Ishikawa (cell line): ENCODE measurements at regions not wholly inside any gene's neighbourhood (a gene's known extent, or its start where the extent isn't known, plus 50 kb on each side); places are given as distances from the start of the nearest gene placed in this dataset.

Source experiments
- CEBPB ChIP-seq: IDR thresholded peaks from 2 replicates; pipeline ENCODE4 v1.6.1; 2012
- CREB1 ChIP-seq: IDR thresholded peaks from 2 replicates; pipeline ENCODE4 v1.6.1; 2012; ENCODE audit warnings: low read depth
- EGR1 ChIP-seq: IDR thresholded peaks from 2 replicates; pipeline ENCODE4 v1.6.1; 2012
- EP300 ChIP-seq: IDR thresholded peaks from 2 replicates; pipeline ENCODE4 v1.6.1; 2012; ENCODE audit warnings: borderline replicate concordance
- FOXM1 ChIP-seq: IDR thresholded peaks from 2 replicates; pipeline ENCODE4 v1.6.1; 2012; ENCODE audit warnings: low read depth, borderline replicate concordance
- MAX ChIP-seq: IDR thresholded peaks from 2 replicates; pipeline ENCODE4 v1.6.1; 2012
- RAD21 ChIP-seq: IDR thresholded peaks from 2 replicates; pipeline ENCODE4 v1.6.1; 2012; ENCODE audit warnings: low read depth
- TAF1 ChIP-seq: IDR thresholded peaks from 2 replicates; pipeline ENCODE4 v1.6.1; 2012; ENCODE audit warnings: low read depth, mild to moderate bottlenecking
- TCF12 ChIP-seq: IDR thresholded peaks from 2 replicates; pipeline ENCODE4 v1.6.1; 2012; ENCODE audit warnings: low read depth
- TEAD4 ChIP-seq: IDR thresholded peaks from 2 replicates; pipeline ENCODE4 v1.6.1; 2012
- USF1 ChIP-seq: IDR thresholded peaks from 2 replicates; pipeline ENCODE4 v1.6.1; 2012
- YY1 ChIP-seq: IDR thresholded peaks from 2 replicates; pipeline ENCODE4 v1.6.1; 2012; ENCODE audit warnings: low read depth
- ZBTB7A ChIP-seq: IDR thresholded peaks from 2 replicates; pipeline ENCODE4 v1.6.1; 2012; ENCODE audit warnings: low read depth
- TF ChIP-seq, protein P1 (sequence below): IDR thresholded peaks from 2 replicates; pipeline ENCODE4 v1.6.1; 2012; ENCODE audit warnings: low read depth, mild to moderate bottlenecking

GRCh38 chr13:58300224-58300623 is 668.7 kb downstream of the PCDH17 start:
- TF ChIP-seq EP300 (no peak), MAX (no peak), RAD21 (no peak), TCF12 (no peak), USF1 (no peak), CEBPB (no peak), TAF1 (no peak), EGR1 (no peak), YY1 (no peak), ZBTB7A (no peak), CREB1 (no peak), TEAD4 (no peak), FOXM1 (no peak)
- TF ChIP-seq, protein P1, sequence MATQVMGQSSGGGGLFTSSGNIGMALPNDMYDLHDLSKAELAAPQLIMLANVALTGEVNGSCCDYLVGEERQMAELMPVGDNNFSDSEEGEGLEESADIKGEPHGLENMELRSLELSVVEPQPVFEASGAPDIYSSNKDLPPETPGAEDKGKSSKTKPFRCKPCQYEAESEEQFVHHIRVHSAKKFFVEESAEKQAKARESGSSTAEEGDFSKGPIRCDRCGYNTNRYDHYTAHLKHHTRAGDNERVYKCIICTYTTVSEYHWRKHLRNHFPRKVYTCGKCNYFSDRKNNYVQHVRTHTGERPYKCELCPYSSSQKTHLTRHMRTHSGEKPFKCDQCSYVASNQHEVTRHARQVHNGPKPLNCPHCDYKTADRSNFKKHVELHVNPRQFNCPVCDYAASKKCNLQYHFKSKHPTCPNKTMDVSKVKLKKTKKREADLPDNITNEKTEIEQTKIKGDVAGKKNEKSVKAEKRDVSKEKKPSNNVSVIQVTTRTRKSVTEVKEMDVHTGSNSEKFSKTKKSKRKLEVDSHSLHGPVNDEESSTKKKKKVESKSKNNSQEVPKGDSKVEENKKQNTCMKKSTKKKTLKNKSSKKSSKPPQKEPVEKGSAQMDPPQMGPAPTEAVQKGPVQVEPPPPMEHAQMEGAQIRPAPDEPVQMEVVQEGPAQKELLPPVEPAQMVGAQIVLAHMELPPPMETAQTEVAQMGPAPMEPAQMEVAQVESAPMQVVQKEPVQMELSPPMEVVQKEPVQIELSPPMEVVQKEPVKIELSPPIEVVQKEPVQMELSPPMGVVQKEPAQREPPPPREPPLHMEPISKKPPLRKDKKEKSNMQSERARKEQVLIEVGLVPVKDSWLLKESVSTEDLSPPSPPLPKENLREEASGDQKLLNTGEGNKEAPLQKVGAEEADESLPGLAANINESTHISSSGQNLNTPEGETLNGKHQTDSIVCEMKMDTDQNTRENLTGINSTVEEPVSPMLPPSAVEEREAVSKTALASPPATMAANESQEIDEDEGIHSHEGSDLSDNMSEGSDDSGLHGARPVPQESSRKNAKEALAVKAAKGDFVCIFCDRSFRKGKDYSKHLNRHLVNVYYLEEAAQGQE: no peak
